Common myeloid progenitor, CD34-positive (primary cell): ENCODE measurements at regions not wholly inside any gene's neighbourhood (a gene's known extent, or its start where the extent isn't known, plus 50 kb on each side); places are given as distances from the start of the nearest gene placed in this dataset.
"Not testable (repeated sequence)": the region's sequence is repeated elsewhere in the genome, so short reads cannot be mapped to it uniquely, and the experiment has no call there.

Experiments used
- CTCF ChIA-PET: fragments of 350-600 bp; sonication (Branson Sonifier 250); formaldehyde crosslinking; loops from one replicate; lab custom pipeline; 2021; ENCODE audit warnings: antibody characterized with exemption; lab: Charles Lee
- POLR2A ChIA-PET: fragments of 350-600 bp; sonication (Branson Sonifier 250); formaldehyde crosslinking; loops from one replicate; lab custom pipeline; 2021; ENCODE audit warnings: antibody characterized with exemption; lab: Charles Lee
- DNase-seq, 3 donors: peaks; one replicate each; pipeline versions ENCODE4 v3.0.0 to v3.0.0-alpha.2; 2013
- H3K27ac ChIP-seq, 2 experiments: 1 replicate in 1 of 2; 2 replicates in 1 of 2; pipeline ENCODE4 v1.7.0; 2013; ENCODE audit warnings: inconsistent platforms in 2 of 2, low read length in 2 of 2, mild to moderate bottlenecking in 2 of 2, low read depth in 1 of 2, moderate library complexity in 1 of 2; ENCODE audit not compliant: severe bottlenecking in 2 of 2, insufficient read depth in 1 of 2, poor library complexity in 1 of 2
- H3K27me3 ChIP-seq, 5 experiments: replicated peaks in 2 of 5; 1 replicate in 3 of 5; 2 replicates in 2 of 5; pipeline versions ENCODE4 v1.6.1 to v1.7.0; 2013; ENCODE audit warnings: low read length in 4 of 5, mild to moderate bottlenecking in 2 of 5, moderate library complexity in 2 of 5, inconsistent platforms in 1 of 5; ENCODE audit not compliant: insufficient read depth in 5 of 5, control insufficient read depth in 4 of 5
- H3K36me3 ChIP-seq, 4 experiments: 1 replicate in 2 of 4; 2 replicates in 2 of 4; pipeline versions ENCODE4 v1.6.1 to v1.7.0; 2013; ENCODE audit warnings: low read length in 3 of 4, control low read depth in 1 of 4, mild to moderate bottlenecking in 1 of 4; ENCODE audit not compliant: control insufficient read depth in 4 of 4, insufficient read depth in 4 of 4
- H3K4me1 ChIP-seq, 4 experiments: 1 replicate in 3 of 4; 2 replicates in 1 of 4; pipeline versions ENCODE4 v1.6.1 to v1.7.1; 2013; ENCODE audit warnings: low read length in 3 of 4, mild to moderate bottlenecking in 3 of 4, control low read depth in 1 of 4, inconsistent platforms in 1 of 4, moderate library complexity in 1 of 4; ENCODE audit not compliant: control insufficient read depth in 4 of 4, insufficient read depth in 4 of 4; ENCODE audit errors: control extremely low read depth in 1 of 4
- H3K4me3 ChIP-seq, 7 experiments: 1 replicate in 4 of 7; 2 replicates in 3 of 7; pipeline versions ENCODE4 v1.5.1 to v1.7.0; 2013; ENCODE audit warnings: mild to moderate bottlenecking in 7 of 7, low read length in 6 of 7, moderate library complexity in 6 of 7, inconsistent platforms in 2 of 7, low read depth in 2 of 7, control low read depth in 1 of 7; ENCODE audit not compliant: insufficient read depth in 4 of 7, control insufficient read depth in 1 of 7; ENCODE audit errors: extremely low read depth in 1 of 7
- H3K9me3 ChIP-seq, 5 experiments: 1 replicate in 4 of 5; 2 replicates in 1 of 5; pipeline versions ENCODE4 v1.6.1 to v1.7.1; 2013; ENCODE audit warnings: low read length in 4 of 5, mild to moderate bottlenecking in 2 of 5, inconsistent platforms in 1 of 5, low read depth in 1 of 5, moderate library complexity in 1 of 5; ENCODE audit not compliant: control insufficient read depth in 4 of 5, insufficient read depth in 2 of 5; ENCODE audit errors: control extremely low read depth in 1 of 5
- whole genome bisulfite sequencing: methylation state at CpG from one replicate; pipeline ENCODE4 v1.1.5; 2013; ENCODE audit not compliant: insufficient coverage; 5-methylcytosine and 5-hydroxymethylcytosine counted together

DNA sequence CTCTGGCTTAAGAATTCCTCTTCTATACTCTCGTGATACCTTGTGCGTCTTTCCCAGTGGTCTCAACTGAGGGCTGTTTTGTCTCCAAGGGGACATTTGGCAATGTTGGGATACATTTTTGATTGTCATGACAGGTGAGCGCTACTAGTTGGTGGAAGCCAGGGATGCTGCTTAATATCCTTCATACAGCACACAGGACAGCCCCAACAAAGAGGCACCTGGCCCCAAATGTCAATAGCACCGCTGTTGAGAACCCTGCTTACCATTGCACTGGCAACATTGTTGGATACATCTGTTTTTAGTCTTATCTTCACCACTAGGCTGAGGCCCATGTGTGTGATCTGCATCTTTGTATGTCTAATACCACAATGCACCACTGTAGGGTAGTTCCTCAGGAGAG lies 114.1 kb downstream of the C9orf152 start:
- Histone ChIP-seq H3K27ac (no peak overlapping the region), H3K4me3 (no peak overlapping the region), H3K36me3 (no peaks in the 10 kb centered on the region), H3K27me3 (no peaks in the 10 kb centered on the region), H3K9me3 (no peaks in the 10 kb centered on the region), H3K4me1 (no peaks in the 10 kb centered on the region)
- ChIA-PET POLR2A (no interaction called here), CTCF (no interaction called here)
- WGBS, result no CpG with 5 or more reads among the region's 4 CpGs
- no peak for DNase-seq

GRCh38 chr9:110095161-110095595 lies 112.8 kb downstream of the C9orf152 start:
- ChIA-PET POLR2A (no interaction called here), CTCF (interaction anchor here (0.6 to 1.1 kb wide), 2 partner anchors 10 to 72 kb away, joined by 3 to 6 read pairs; no protein-coding TSS in a partner anchor)
- Histone ChIP-seq H3K36me3 (no peaks in the 10 kb centered on the region), H3K4me3 (no peak overlapping the region), H3K27ac (no peak overlapping the region), H3K9me3 (no peaks in the 10 kb centered on the region), H3K27me3 (no peaks in the 10 kb centered on the region), H3K4me1 (no peaks in the 10 kb centered on the region)
- 89% methylated on average over 2 of the region's 2 CpGs for WGBS
- no peak for DNase-seq

GRCh38 chr9:110095776-110096175 lies 112.2 kb downstream of the C9orf152 start:
- no CpG with 5 or more reads among the region's 2 CpGs for WGBS
- no peaks in the 10 kb centered on the region for H3K27me3 ChIP-seq
- no peaks in the 10 kb centered on the region for H3K9me3 ChIP-seq
- ChIA-PET CTCF (interaction anchor here (1.1 kb wide), 1 partner anchor 9 kb away, joined by 3 read pairs; no protein-coding TSS in a partner anchor), POLR2A (no interaction called here)
- H3K36me3 ChIP-seq, result no peaks in the 10 kb centered on the region
- no peak overlapping the region for H3K4me3 ChIP-seq
- H3K4me1 ChIP-seq, result no peaks in the 10 kb centered on the region
- no peak overlapping the region for H3K27ac ChIP-seq
- no peak for DNase-seq

GRCh38 chr9:110096674-110097073 lies 111.3 kb downstream of the C9orf152 start:
- H3K4me3 ChIP-seq, H3K27ac ChIP-seq, H3K9me3 ChIP-seq, DNase-seq, POLR2A ChIA-PET, H3K36me3 ChIP-seq, CTCF ChIA-PET, H3K4me1 ChIP-seq, H3K27me3 ChIP-seq: not testable (repeated sequence)
- WGBS, result no CpG with 5 or more reads among the region's 3 CpGs

DNA sequence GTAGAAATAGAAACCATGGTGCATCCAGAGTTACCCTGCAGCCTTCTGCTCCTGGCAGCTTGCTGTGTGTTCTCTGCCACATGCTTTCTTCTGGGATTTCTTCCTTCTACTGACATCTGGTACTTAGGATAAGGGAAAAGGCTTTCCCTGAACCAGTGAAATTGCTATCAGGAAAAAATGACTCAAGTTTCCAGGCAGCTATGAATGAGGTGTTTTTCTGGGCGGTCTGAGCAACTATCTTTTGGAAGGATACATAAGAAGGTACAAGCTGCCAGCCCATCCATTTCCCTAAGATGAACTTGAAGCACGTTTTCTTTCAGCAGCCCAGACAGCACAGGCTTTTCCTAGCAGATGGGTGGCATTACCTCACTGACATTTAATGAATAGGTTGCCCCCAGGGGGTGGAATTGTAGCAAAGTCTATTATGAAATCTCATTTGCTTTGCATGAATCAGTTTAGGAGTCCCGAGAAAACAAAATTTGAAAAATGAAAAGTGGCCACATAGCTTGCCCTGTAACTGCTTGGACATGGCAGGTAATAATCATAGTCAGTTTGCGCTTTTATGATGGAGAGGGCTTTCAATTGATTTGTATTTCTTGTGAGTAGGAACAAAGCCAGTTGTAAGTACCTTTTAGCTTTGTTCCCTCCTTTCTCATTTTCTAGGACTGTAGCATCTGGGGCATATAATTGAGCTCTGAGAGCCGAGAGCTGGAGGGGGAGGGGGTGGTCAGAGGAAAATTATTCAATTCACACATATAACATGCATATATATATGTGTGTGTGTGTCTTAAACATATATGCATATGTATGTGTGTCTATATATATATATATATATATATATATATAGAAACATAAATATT lies 108.5 kb downstream of the C9orf152 start:
- DNase-seq, result no peak
- Histone ChIP-seq H3K4me1 (no peaks in the 10 kb centered on the region), H3K9me3 (no peaks in the 10 kb centered on the region), H3K36me3 (no peaks in the 10 kb centered on the region), H3K27me3 (no peaks in the 10 kb centered on the region), H3K4me3 (no peak overlapping the region), H3K27ac (no peak overlapping the region)
- WGBS, result 100% methylated on average over 1 of the region's 5 CpGs
- POLR2A ChIA-PET, result no interaction called here
- CTCF ChIA-PET, result interaction anchor here (0.6 to 2.1 kb wide), 2 partner anchors 26 to 35 kb away, joined by 3 to 4 read pairs; no protein-coding TSS in a partner anchor

DNA sequence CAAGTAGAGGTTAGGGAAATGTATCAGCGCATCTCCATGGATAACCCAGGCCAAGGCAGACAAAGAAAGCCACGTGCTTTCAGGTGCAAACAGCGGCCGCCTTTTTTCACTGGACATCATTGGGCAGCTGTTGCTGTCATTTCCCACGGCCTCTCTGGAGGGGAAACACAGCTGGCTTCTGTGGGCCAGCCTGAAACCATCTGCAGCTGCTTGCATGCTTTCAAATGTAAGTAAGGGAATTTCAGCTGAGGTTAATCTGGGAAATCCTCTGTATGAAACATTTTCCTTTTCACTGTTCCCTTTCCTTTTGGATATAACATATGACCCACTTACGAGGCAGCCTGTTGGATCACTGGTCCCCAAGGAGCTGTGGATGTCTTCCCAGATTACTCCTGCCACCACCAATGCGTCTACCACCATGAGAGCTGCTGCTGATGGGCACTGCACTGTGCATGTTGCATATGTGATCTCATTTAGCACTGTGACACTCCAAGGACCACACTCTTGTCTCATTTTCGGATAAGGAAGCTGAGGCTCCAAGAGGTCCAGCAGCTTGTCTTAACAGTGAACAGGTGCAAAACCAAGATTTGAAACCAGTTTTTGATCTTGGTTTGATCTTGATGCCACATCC lies 106.3 kb downstream of the C9orf152 start:
- H3K36me3 ChIP-seq, result peaks cover 0 to 3% (median 0%) of the 10 kb centered on the region in 4 experiments
- no peaks in the 10 kb centered on the region for H3K9me3 ChIP-seq
- H3K27ac ChIP-seq, result no peak overlapping the region
- CTCF ChIA-PET, result interaction anchor here (1.0 to 2.2 kb wide), 3 partner anchors 9 to 25 kb away, joined by 3 to 7 read pairs (median 3); no protein-coding TSS in a partner anchor
- 97% methylated on average over 8 of the region's 8 CpGs for WGBS
- H3K4me1 ChIP-seq, result no peaks in the 10 kb centered on the region
- no peak for DNase-seq
- H3K4me3 ChIP-seq, result no peak overlapping the region
- no peaks in the 10 kb centered on the region for H3K27me3 ChIP-seq
- POLR2A ChIA-PET, result no interaction called here

DNA sequence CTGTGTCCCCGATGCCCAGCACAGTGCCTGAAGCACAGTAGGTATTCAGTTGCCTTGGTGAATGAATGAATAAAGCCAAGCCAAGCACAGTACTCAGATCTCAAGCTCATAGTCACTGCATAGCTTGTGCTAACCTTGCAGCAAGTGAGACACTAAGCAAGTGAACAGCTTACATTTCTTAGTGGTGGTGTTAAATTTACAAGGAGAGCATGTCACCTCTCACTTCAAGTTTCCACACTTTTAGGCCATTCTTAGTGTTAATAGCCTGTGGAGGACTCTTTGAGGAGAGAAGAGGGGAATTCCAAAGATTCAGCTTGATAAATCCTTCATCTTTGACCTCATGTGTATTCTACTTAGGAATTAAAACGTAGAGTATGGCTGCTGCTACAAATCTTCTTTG lies 104.7 kb downstream of the C9orf152 start:
- Histone ChIP-seq H3K4me1 (no peaks in the 10 kb centered on the region), H3K27ac (no peak overlapping the region), H3K36me3 (peaks cover 0 to 3% (median 0%) of the 10 kb centered on the region in 4 experiments), H3K27me3 (no peaks in the 10 kb centered on the region), H3K4me3 (no peak overlapping the region), H3K9me3 (no peaks in the 10 kb centered on the region)
- WGBS, result 88% methylated on average over 1 of the region's 2 CpGs
- CTCF ChIA-PET, result no interaction called here
- POLR2A ChIA-PET, result no interaction called here
- no peak for DNase-seq
